ENCODE measurements at regions not wholly inside any gene's neighbourhood (a gene's known extent, or its start where the extent isn't known, plus 50 kb on each side); places are given as distances from the start of the nearest gene placed in this dataset.
"Not testable (repeated sequence)": the region's sequence is repeated elsewhere in the genome, so short reads cannot be mapped to it uniquely, and the experiment has no call there.

GRCh38 chr7:109473172-109473571 is 903.5 kb downstream of the DNAJB9 start:
- H3K27me3 Mint-ChIP-seq = no peaks in the 10 kb centered on the region
- DNase-seq = no peak
- CTCF ChIA-PET = no interaction called here
- no peak for ATAC-seq (ENCODE audit: low read depth)
- no peak overlapping the region for H3K4me3 Mint-ChIP-seq
- H3K27ac Mint-ChIP-seq = no peak overlapping the region
- intact Hi-C loops (cut with micrococcal nuclease) = no loop called here
- no peaks in the 10 kb centered on the region for H3K36me3 Mint-ChIP-seq (ENCODE audit: low read depth)
- no peaks in the 10 kb centered on the region for H3K4me1 Mint-ChIP-seq
- no peaks in the 10 kb centered on the region for H3K9me3 Mint-ChIP-seq
- POLR2A ChIA-PET = no interaction called here
- TF ChIP-seq, protein P1, sequence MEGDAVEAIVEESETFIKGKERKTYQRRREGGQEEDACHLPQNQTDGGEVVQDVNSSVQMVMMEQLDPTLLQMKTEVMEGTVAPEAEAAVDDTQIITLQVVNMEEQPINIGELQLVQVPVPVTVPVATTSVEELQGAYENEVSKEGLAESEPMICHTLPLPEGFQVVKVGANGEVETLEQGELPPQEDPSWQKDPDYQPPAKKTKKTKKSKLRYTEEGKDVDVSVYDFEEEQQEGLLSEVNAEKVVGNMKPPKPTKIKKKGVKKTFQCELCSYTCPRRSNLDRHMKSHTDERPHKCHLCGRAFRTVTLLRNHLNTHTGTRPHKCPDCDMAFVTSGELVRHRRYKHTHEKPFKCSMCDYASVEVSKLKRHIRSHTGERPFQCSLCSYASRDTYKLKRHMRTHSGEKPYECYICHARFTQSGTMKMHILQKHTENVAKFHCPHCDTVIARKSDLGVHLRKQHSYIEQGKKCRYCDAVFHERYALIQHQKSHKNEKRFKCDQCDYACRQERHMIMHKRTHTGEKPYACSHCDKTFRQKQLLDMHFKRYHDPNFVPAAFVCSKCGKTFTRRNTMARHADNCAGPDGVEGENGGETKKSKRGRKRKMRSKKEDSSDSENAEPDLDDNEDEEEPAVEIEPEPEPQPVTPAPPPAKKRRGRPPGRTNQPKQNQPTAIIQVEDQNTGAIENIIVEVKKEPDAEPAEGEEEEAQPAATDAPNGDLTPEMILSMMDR (IDR thresholded peaks at IDR 0.05) = no peak

GRCh38 chr7:109476409-109476808 is 906.7 kb downstream of the DNAJB9 start:
- CTCF ChIA-PET = no interaction called here
- DNase-seq (no peak), ATAC-seq (ENCODE audit: low read depth) (no peak)
- Mint-ChIP-seq H3K27ac (no peak overlapping the region), H3K9me3 (no peaks in the 10 kb centered on the region), H3K36me3 (ENCODE audit: low read depth) (no peaks in the 10 kb centered on the region), H3K4me3 (no peak overlapping the region), H3K4me1 (no peaks in the 10 kb centered on the region), H3K27me3 (no peaks in the 10 kb centered on the region)
- POLR2A ChIA-PET = no interaction called here
- TF ChIP-seq, protein P1 (IDR thresholded peaks at IDR 0.05) = no peak
- intact Hi-C loops (cut with micrococcal nuclease) = no loop called here

DNA sequence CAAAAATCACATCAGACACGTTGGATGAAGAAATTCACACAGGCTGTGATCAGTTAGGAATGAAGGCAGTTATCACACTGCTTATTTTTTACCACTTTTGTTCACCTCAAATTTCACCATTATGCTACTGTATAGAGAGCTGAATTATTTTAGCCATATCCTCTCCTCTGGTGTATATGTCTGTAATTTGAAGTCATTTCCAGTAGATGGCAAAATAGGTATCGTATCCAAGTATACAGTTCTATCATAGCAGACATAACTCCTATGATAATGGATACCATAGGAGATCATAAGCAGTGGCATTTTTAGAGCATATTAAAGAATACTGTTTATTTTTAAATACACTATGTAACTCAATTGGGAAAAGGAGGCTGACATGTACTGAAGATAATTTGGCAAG is 909.7 kb downstream of the DNAJB9 start:
- TF ChIP-seq, protein P1 (IDR thresholded peaks at IDR 0.05) = no peak
- Mint-ChIP-seq H3K27ac (no peak overlapping the region), H3K9me3 (no peaks in the 10 kb centered on the region), H3K4me3 (no peak overlapping the region), H3K4me1 (no peaks in the 10 kb centered on the region), H3K36me3 (ENCODE audit: low read depth) (no peaks in the 10 kb centered on the region), H3K27me3 (no peaks in the 10 kb centered on the region)
- intact Hi-C loops (cut with micrococcal nuclease) = no loop called here
- DNase-seq = no peak
- no peak for ATAC-seq (ENCODE audit: low read depth)
- POLR2A ChIA-PET = no interaction called here
- CTCF ChIA-PET = no interaction called here

DNA sequence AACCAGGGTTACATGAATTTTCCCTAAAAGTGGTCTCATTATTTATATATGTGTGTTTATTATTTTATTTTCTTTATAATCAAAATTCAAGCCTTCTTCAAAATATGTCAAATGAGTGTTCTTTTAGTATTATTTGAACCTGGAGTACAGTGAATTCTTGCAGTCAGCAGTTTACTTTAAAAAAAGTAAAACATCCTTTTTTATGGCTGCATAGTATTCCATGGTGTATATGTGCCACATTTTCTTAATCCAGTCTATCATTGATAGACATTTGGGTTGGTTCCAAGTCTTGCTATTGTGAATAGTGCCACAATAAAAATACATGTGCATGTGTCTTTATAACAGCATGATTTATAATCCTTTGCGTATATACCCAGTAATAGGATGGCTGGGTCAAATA is 920.9 kb downstream of the DNAJB9 start:
- ATAC-seq (ENCODE audit: low read depth); intact Hi-C loops (cut with micrococcal nuclease); CTCF ChIA-PET; H3K27ac Mint-ChIP-seq; POLR2A ChIA-PET; H3K36me3 Mint-ChIP-seq (ENCODE audit: low read depth); H3K4me3 Mint-ChIP-seq; DNase-seq; H3K4me1 Mint-ChIP-seq; H3K9me3 Mint-ChIP-seq; H3K27me3 Mint-ChIP-seq: not testable (repeated sequence)

DNA sequence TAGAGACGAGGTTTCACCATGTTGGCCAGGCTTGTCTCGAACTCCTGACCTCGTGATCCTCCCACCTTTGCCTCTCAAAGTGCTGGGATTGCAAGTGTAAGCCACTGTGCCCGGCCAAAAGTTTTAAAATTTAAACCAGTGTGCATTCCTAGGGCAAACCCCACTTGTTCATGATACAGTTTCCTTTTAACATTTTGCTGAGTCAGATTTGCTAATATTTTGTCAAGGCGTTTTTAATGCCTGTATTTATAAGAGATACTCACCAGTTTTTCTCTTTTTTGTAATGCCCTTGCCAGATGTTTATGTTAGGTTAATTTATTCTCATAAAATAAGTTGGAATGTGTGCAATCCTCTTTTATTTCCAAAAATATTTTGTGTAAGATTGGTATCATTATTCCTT is 927.4 kb downstream of the DNAJB9 start:
- intact Hi-C loops (cut with micrococcal nuclease) = no loop called here
- POLR2A ChIA-PET = no interaction called here
- Mint-ChIP-seq H3K27ac (no peak overlapping the region), H3K9me3 (peaks cover 3% of the 10 kb centered on the region), H3K4me1 (no peaks in the 10 kb centered on the region), H3K27me3 (no peaks in the 10 kb centered on the region), H3K4me3 (no peak overlapping the region), H3K36me3 (ENCODE audit: low read depth) (no peaks in the 10 kb centered on the region)
- CTCF ChIA-PET = no interaction called here
- ATAC-seq (ENCODE audit: low read depth) (no peak), DNase-seq (no peak)
- TF ChIP-seq, protein P1 (IDR thresholded peaks at IDR 0.05) = no peak

GRCh38 chr7:109498131-109498530 is 928.5 kb downstream of the DNAJB9 start:
- ATAC-seq (ENCODE audit: low read depth) = no peak
- ChIA-PET POLR2A (no interaction called here), CTCF (no interaction called here)
- Mint-ChIP-seq H3K27ac (no peak overlapping the region), H3K4me3 (no peak overlapping the region), H3K4me1 (no peaks in the 10 kb centered on the region), H3K9me3 (peaks cover 3% of the 10 kb centered on the region), H3K36me3 (ENCODE audit: low read depth) (no peaks in the 10 kb centered on the region), H3K27me3 (no peaks in the 10 kb centered on the region)
- intact Hi-C loops (cut with micrococcal nuclease) = no loop called here
- DNase-seq = no peak
- TF ChIP-seq, protein P1 (IDR thresholded peaks at IDR 0.05) = no peak
